Gastrocnemius medialis (tissue), 4 donors: ENCODE measurements at regions not wholly inside any gene's neighbourhood (a gene's known extent, or its start where the extent isn't known, plus 50 kb on each side); places are given as distances from the start of the nearest gene placed in this dataset.

Source experiments
- POLR2A ChIP-seq, 2 donors: fragments of 450-650 bp; IDR thresholded peaks; one replicate each; pipeline ENCODE4 v1.6.1; 2017; ENCODE audit warnings: antibody characterized with exemption in 2 of 2, mild to moderate bottlenecking in 2 of 2, moderate library complexity in 2 of 2
- TF ChIP-seq, protein P1 (sequence below), 5 experiments: fragments of 450-650 bp in 3 of 5; fragments of 200-600 bp in 2 of 5; sonication (generic) in 2 of 5; IDR thresholded peaks in 4 of 5; conservative IDR thresholded peaks in 1 of 5; 1 replicate in 4 of 5; 2 replicates in 1 of 5; pipeline ENCODE4 v1.5.1; 2016 to 2019; ENCODE audit warnings: antibody characterized with exemption in 5 of 5, mild to moderate bottlenecking in 3 of 5, moderate library complexity in 3 of 5

GRCh38 chr16:51272420-51272819 is 121.3 kb upstream of the SALL1 start:
- TF ChIP-seq, protein P1, sequence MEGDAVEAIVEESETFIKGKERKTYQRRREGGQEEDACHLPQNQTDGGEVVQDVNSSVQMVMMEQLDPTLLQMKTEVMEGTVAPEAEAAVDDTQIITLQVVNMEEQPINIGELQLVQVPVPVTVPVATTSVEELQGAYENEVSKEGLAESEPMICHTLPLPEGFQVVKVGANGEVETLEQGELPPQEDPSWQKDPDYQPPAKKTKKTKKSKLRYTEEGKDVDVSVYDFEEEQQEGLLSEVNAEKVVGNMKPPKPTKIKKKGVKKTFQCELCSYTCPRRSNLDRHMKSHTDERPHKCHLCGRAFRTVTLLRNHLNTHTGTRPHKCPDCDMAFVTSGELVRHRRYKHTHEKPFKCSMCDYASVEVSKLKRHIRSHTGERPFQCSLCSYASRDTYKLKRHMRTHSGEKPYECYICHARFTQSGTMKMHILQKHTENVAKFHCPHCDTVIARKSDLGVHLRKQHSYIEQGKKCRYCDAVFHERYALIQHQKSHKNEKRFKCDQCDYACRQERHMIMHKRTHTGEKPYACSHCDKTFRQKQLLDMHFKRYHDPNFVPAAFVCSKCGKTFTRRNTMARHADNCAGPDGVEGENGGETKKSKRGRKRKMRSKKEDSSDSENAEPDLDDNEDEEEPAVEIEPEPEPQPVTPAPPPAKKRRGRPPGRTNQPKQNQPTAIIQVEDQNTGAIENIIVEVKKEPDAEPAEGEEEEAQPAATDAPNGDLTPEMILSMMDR (IDR thresholded peaks at IDR 0.05 in 4 of 5, conservative IDR thresholded peaks at IDR 0.05 in 1 of 5): no peak
- no peak for TF ChIP-seq POLR2A (IDR thresholded peaks at IDR 0.05)
